ENCODE measurements at regions not wholly inside any gene's neighbourhood (a gene's known extent, or its start where the extent isn't known, plus 50 kb on each side); places are given as distances from the start of the nearest gene placed in this dataset.

- H3K36me3 ChIP-seq (ENCODE audit: control insufficient read depth in 2 of 4, insufficient read depth in 4 of 4, low read length in 3 of 4), result no peaks in the 10 kb centered on the region
- H4K91ac ChIP-seq (replicated peaks; ENCODE audit: insufficient read length, low read length), result no peak overlapping the region
- H3K79me1 ChIP-seq (ENCODE audit: low read depth, low read length), result no peaks in the 10 kb centered on the region
- DNase-seq (ENCODE audit: low read depth in 1 of 2, low spot score in 2 of 2) (no peak), FAIRE-seq (no peak)
- 92% methylated on average over 6 of the region's 6 CpGs; no CpG with 5 or more reads in 1 of the 2 experiments for WGBS, 2 experiments (ENCODE audit: extremely low coverage in 1 of 2, insufficient coverage in 1 of 2, insufficient read length in 1 of 2, insufficient replicate concordance in 2 of 2, low coverage in 1 of 2, low lambda C conversion rate in 2 of 2, missing lambda C conversion rate in 1 of 2)
- CTCF ChIA-PET (ENCODE audit: partially characterized antibody), result interaction anchor here (1.0 to 1.4 kb wide), 2 partner anchors 10 kb away, joined by 3 to 4 read pairs; no protein-coding TSS in a partner anchor
- H3K4me3 ChIP-seq (ENCODE audit: extremely low read depth in 1 of 4, insufficient read depth in 2 of 4, low read depth in 3 of 4, low read length in 4 of 4), result no peak overlapping the region
- no peak overlapping the region for H3K56ac ChIP-seq (replicated peaks; ENCODE audit: insufficient read length, low read depth, low read length)
- H2BK120ac ChIP-seq (replicated peaks; ENCODE audit: low read depth, low read length), result no peak overlapping the region
- no peak overlapping the region for H2BK12ac ChIP-seq (ENCODE audit: low read depth, low read length)
- H3K27ac ChIP-seq (ENCODE audit: low read depth, low read length), result no peak overlapping the region
- no peak overlapping the region for H3K23ac ChIP-seq (ENCODE audit: insufficient read length)
- H3K23me2 ChIP-seq (ENCODE audit: low read depth, low read length), result no peaks in the 10 kb centered on the region
- H3K79me2 ChIP-seq (ENCODE audit: control insufficient read depth in 1 of 2, insufficient read depth in 2 of 2, low read length in 2 of 2), result no peaks in the 10 kb centered on the region
- H3K9ac ChIP-seq (replicated peaks in 1 of 4; ENCODE audit: extremely low read depth in 1 of 4, low read depth in 3 of 4, low read length in 3 of 4), result no peak overlapping the region
- no peak overlapping the region for H3K4me2 ChIP-seq (ENCODE audit: insufficient read depth in 1 of 2, low read depth in 2 of 2, low read length in 2 of 2)
- no peaks in the 10 kb centered on the region for H3K9me3 ChIP-seq (ENCODE audit: insufficient read depth in 2 of 2, low read depth in 1 of 2, low read length in 1 of 2)
- H2BK5ac ChIP-seq (ENCODE audit: low read depth, low read length), result no peak overlapping the region
- no peak overlapping the region for H2BK15ac ChIP-seq (ENCODE audit: low read length)
- no peaks in the 10 kb centered on the region for H3K27me3 ChIP-seq (replicated peaks in 1 of 4; ENCODE audit: control insufficient read depth in 3 of 4, extremely low read depth in 1 of 4, insufficient read depth in 3 of 4, low read length in 3 of 4)
- no peak overlapping the region for H3K18ac ChIP-seq (ENCODE audit: extremely low read depth, low read length)
- no peaks in the 10 kb centered on the region for H4K20me1 ChIP-seq (replicated peaks in 1 of 2; ENCODE audit: control insufficient read depth in 1 of 2, insufficient read depth in 2 of 2, low read length in 2 of 2)
- no peak overlapping the region for H2AK5ac ChIP-seq (ENCODE audit: low read depth, low read length)
- no peak overlapping the region for H3K14ac ChIP-seq (ENCODE audit: insufficient read length)
- no peak overlapping the region for H4K5ac ChIP-seq (ENCODE audit: insufficient read length, low read depth, low read length)
- no peak overlapping the region for H4K8ac ChIP-seq (ENCODE audit: extremely low read depth, insufficient read depth, low read length)
- H2AFZ ChIP-seq (ENCODE audit: low read length), result no peak overlapping the region
- H3K4ac ChIP-seq (replicated peaks; ENCODE audit: insufficient read length, low read depth, low read length), result no peak overlapping the region
- no peaks in the 10 kb centered on the region for H3K4me1 ChIP-seq (replicated peaks in 1 of 4; ENCODE audit: control insufficient read depth in 3 of 4, insufficient read depth in 4 of 4, low read length in 3 of 4)
- POLR2A ChIA-PET (ENCODE audit: partially characterized antibody), result interaction anchor here (0.9 kb wide), 1 partner anchor 16 kb away, joined by 3 read pairs; no protein-coding TSS in a partner anchor
- 0 out of 2 replicates have a peak overlapping the region, but pooled peaks have one; percentile 7 for H2BK20ac ChIP-seq (ENCODE audit: low read length)
- no peak for TF ChIP-seq JUN (IDR thresholded peaks at IDR 0.05; ENCODE audit: low read depth, low read length)
- no peak for TF ChIP-seq TCF12 (IDR thresholded peaks at IDR 0.05; ENCODE audit: low read depth, low read length)
- no peak for TF ChIP-seq FOSL1 (IDR thresholded peaks at IDR 0.05; ENCODE audit: insufficient read depth, low read depth, low read length)
- TF ChIP-seq RBBP5 (IDR thresholded peaks at IDR 0.05; ENCODE audit: borderline replicate concordance, low read depth, low read length), result no peak
- no peak for TF ChIP-seq CBX5 (IDR thresholded peaks at IDR 0.05; ENCODE audit: low read depth, low read length)
- no peak for TF ChIP-seq TEAD4 (IDR thresholded peaks at IDR 0.05; ENCODE audit: low read depth, low read length)
- TF ChIP-seq KDM4A (IDR thresholded peaks at IDR 0.05; ENCODE audit: low read depth, low read length, severe bottlenecking), result no peak
- no peak for TF ChIP-seq NRF1 (IDR thresholded peaks at IDR 0.05; ENCODE audit: low read depth, low read length)
- no peak for TF ChIP-seq POLR2A (IDR thresholded peaks at IDR 0.05; ENCODE audit: control extremely low read depth in 1 of 2, low read depth in 2 of 2, low read length in 2 of 2)
- TF ChIP-seq POLR2AphosphoS5 (IDR thresholded peaks at IDR 0.05; ENCODE audit: low read depth, low read length), result no peak
- no peak for TF ChIP-seq SRF (IDR thresholded peaks at IDR 0.05; ENCODE audit: low read depth, low read length)
- no peak for TF ChIP-seq NANOG (IDR thresholded peaks at IDR 0.05; ENCODE audit: insufficient read depth, low read depth, low read length, poor library complexity, severe bottlenecking)
- no peak for TF ChIP-seq MAFK (IDR thresholded peaks at IDR 0.05; ENCODE audit: low read depth, low read length)
- no peak for TF ChIP-seq TBP (IDR thresholded peaks at IDR 0.05; ENCODE audit: low read depth, low read length)
- TF ChIP-seq SP2 (IDR thresholded peaks at IDR 0.05; ENCODE audit: low read length), result no peak
- TF ChIP-seq GABPA (IDR thresholded peaks at IDR 0.05; ENCODE audit: borderline replicate concordance, insufficient read depth, low read length), result no peak
- no peak for TF ChIP-seq HDAC6 (IDR thresholded peaks at IDR 0.05; ENCODE audit: low read depth, low read length)
Observed at GRCh38 chr1:36721261-36721660, 238.5 kb upstream of the CSF3R start.

All from H1 (cell line).